Activated CD4-positive, alpha-beta T cell treated with anti-CD3 and anti-CD28 coated beads, Interleukin-2, amount 10 ng/mL, durations not matched to agents 24 days and 14 days (primary cell): ENCODE measurements at regions not wholly inside any gene's neighbourhood (a gene's known extent, or its start where the extent isn't known, plus 50 kb on each side); places are given as distances from the start of the nearest gene placed in this dataset.

Experiments
- DNase-seq: peaks from one replicate; pipeline ENCODE4 v3.0.0; 2022
- H3K27ac Mint-ChIP-seq: one replicate; pipeline ENCODE4 v1.8.0; 2022; ENCODE audit warnings: mild to moderate bottlenecking, mixed read lengths
- H3K27me3 Mint-ChIP-seq: one replicate; pipeline ENCODE4 v1.8.0; 2022; ENCODE audit warnings: mixed read lengths
- H3K36me3 Mint-ChIP-seq: one replicate; pipeline ENCODE4 v1.8.0; 2022; ENCODE audit warnings: low read depth, mild to moderate bottlenecking, mixed read lengths
- H3K4me1 Mint-ChIP-seq: one replicate; pipeline ENCODE4 v1.8.0; 2021; ENCODE audit warnings: mixed read lengths
- H3K4me3 Mint-ChIP-seq: one replicate; pipeline ENCODE4 v1.8.0; 2022; ENCODE audit warnings: mild to moderate bottlenecking, moderate library complexity, mixed read lengths
- H3K9me3 Mint-ChIP-seq: one replicate; pipeline ENCODE4 v1.8.0; 2021; ENCODE audit warnings: mixed read lengths
- intact Hi-C: fragments of 100-400 bp; cut with micrococcal nuclease; formaldehyde crosslinking; loops from one replicate; pipeline ENCODE4 v1.15.1; 2023

DNA sequence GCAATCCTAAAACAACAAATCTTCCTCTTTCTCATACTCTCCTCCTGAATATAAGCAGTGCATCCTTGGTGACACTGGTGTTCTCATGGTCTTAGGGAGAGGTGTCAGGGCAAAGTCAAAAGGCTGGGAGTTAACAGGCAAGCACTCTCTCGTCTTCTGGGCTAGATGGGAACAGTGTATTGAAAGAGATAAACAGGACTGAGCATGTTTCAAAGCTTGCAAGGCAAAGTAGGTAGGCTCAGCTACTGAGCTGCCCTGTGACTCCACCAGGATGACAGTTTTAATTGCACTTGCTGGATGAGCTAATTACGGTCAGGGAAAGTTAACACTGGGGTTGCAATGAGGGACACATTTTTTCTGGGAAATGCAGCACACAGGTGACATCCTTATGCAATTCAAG is 554.9 kb upstream of the NRP1 start:
- no peak overlapping the region for H3K4me3 Mint-ChIP-seq
- no peaks in the 10 kb centered on the region for H3K4me1 Mint-ChIP-seq
- intact Hi-C loops: no loop called here
- no peak overlapping the region for H3K27ac Mint-ChIP-seq
- no peaks in the 10 kb centered on the region for H3K27me3 Mint-ChIP-seq
- no peaks in the 10 kb centered on the region for H3K9me3 Mint-ChIP-seq
- DNase-seq: no peak
- H3K36me3 Mint-ChIP-seq: no peaks in the 10 kb centered on the region

DNA sequence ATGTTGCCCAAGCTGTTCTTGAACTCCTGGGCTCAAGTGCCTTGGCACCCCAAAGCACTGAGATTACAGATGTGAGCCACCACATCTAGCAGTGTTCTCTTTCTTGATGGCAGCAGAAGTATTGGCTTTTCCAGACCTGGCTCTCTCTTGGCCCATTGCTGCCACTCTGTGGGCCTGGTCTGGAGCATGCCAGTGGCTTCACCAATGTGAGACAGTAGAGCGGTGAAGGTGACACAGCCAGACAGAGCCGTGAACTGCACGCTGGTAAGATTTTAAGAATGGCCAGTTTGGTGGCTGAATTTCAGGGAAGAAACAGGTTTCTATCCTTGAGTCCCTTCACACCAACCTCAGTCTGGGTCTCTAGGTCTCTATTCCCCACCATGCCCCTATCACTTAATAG is 552.7 kb upstream of the NRP1 start:
- intact Hi-C loops: no loop called here
- no peaks in the 10 kb centered on the region for H3K9me3 Mint-ChIP-seq

DNA sequence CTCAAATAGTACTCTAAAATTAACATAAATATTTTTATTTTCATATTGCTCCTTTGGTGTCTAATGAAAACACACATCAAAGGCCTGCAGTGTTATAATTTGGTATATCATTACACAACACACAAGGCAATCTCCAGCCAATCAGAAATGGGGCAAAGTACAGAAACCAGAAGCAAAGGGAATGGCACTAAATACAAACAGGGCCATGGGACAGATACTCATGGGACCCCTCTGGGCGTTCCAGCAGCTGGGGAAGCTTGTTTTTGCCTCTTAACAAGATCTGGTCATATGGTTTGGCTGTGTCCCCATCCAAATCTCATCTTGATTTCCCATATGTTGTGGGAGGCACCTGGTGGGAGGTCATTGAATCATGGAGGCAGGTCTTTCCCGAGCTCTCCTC is 551.8 kb upstream of the NRP1 start:
- intact Hi-C loops: no loop called here
- no peak overlapping the region for H3K4me3 Mint-ChIP-seq
- no peaks in the 10 kb centered on the region for H3K36me3 Mint-ChIP-seq
- H3K4me1 Mint-ChIP-seq: no peaks in the 10 kb centered on the region
- no peaks in the 10 kb centered on the region for H3K9me3 Mint-ChIP-seq
- H3K27me3 Mint-ChIP-seq: no peaks in the 10 kb centered on the region
- no peak overlapping the region for H3K27ac Mint-ChIP-seq
- no peak for DNase-seq

More for the DNA sequence above, 552.7 kb upstream of the NRP1 start:
- Mint-ChIP-seq H3K27me3 (no peaks in the 10 kb centered on the region), H3K4me1 (no peaks in the 10 kb centered on the region), H3K27ac (no peak overlapping the region), H3K36me3 (no peaks in the 10 kb centered on the region), H3K4me3 (no peak overlapping the region)
- no peak for DNase-seq

DNA sequence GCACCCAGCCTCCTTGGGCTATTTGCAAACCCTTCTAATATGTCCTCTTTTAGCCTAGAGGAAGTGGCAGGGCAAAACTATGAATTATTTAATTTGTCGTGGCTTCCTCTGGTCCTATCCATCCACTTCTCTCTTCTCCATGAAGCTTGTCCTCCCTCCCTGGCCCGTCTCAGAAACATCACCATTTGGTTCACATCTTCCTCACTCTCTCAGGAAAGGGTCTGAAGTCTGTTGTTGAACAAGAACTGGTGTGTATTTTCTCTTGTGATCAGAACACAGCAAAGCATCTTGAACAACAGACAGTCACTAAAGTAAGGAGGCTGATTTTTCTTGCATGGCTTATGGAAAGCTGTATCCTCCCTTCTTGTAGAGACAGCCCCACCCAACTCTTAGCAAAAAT is 550.1 kb upstream of the NRP1 start:
- no peaks in the 10 kb centered on the region for H3K4me1 Mint-ChIP-seq
- no peaks in the 10 kb centered on the region for H3K27me3 Mint-ChIP-seq
- H3K9me3 Mint-ChIP-seq: no peaks in the 10 kb centered on the region
- DNase-seq: no peak
- H3K36me3 Mint-ChIP-seq: no peaks in the 10 kb centered on the region
- intact Hi-C loops: no loop called here
- H3K4me3 Mint-ChIP-seq: no peak overlapping the region
- H3K27ac Mint-ChIP-seq: no peak overlapping the region

DNA sequence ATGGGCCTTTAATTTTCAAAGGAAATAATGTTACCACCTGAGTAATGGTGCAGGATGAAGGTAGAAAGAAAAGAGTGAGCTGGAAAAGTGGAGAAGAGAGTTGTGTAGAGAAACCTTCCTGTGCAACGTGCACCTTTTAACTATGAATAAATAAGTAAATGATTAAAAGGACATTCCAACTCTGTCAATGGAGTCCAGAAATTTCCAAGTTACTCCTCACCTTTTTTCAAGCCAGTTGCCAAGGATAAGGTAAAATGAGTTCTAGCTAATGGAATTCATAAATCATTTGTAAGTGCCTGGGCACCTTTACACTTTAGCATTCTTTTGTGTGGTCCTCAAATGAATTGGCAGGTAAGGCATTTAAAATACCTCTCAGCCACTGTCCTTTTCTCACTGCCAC is 549.4 kb upstream of the NRP1 start:
- no peak for DNase-seq
- no peaks in the 10 kb centered on the region for H3K9me3 Mint-ChIP-seq
- intact Hi-C loops: no loop called here
- no peaks in the 10 kb centered on the region for H3K27me3 Mint-ChIP-seq
- H3K27ac Mint-ChIP-seq: no peak overlapping the region
- no peak overlapping the region for H3K4me3 Mint-ChIP-seq
- no peaks in the 10 kb centered on the region for H3K4me1 Mint-ChIP-seq
- no peaks in the 10 kb centered on the region for H3K36me3 Mint-ChIP-seq

GRCh38 chr10:33882996-33883395 is 548.5 kb upstream of the NRP1 start:
- Mint-ChIP-seq H3K9me3 (no peaks in the 10 kb centered on the region), H3K4me1 (no peaks in the 10 kb centered on the region), H3K4me3 (no peak overlapping the region), H3K27ac (no peak overlapping the region), H3K27me3 (no peaks in the 10 kb centered on the region), H3K36me3 (no peaks in the 10 kb centered on the region)
- no peak for DNase-seq
- intact Hi-C loops: no loop called here

GRCh38 chr10:33880291-33880690 is 545.8 kb upstream of the NRP1 start:
- Mint-ChIP-seq H3K4me1 (no peaks in the 10 kb centered on the region), H3K27me3 (no peaks in the 10 kb centered on the region), H3K36me3 (no peaks in the 10 kb centered on the region), H3K27ac (no peak overlapping the region), H3K4me3 (no peak overlapping the region), H3K9me3 (no peaks in the 10 kb centered on the region)
- intact Hi-C loops: no loop called here
- DNase-seq: no peak

GRCh38 chr10:33878238-33878786 is 543.8 kb upstream of the NRP1 start:
- intact Hi-C loops: no loop called here
- Mint-ChIP-seq H3K36me3 (no peaks in the 10 kb centered on the region), H3K27me3 (no peaks in the 10 kb centered on the region), H3K4me1 (no peaks in the 10 kb centered on the region), H3K27ac (no peak overlapping the region), H3K4me3 (no peak overlapping the region), H3K9me3 (no peaks in the 10 kb centered on the region)
- no peak for DNase-seq

GRCh38 chr10:33876584-33877400 is 542.3 kb upstream of the NRP1 start:
- H3K27me3 Mint-ChIP-seq: no peaks in the 10 kb centered on the region
- H3K4me3 Mint-ChIP-seq: no peak overlapping the region
- H3K4me1 Mint-ChIP-seq: no peaks in the 10 kb centered on the region
- intact Hi-C loops: no loop called here
- no peak for DNase-seq
- no peak overlapping the region for H3K27ac Mint-ChIP-seq
- H3K9me3 Mint-ChIP-seq: no peaks in the 10 kb centered on the region
- no peaks in the 10 kb centered on the region for H3K36me3 Mint-ChIP-seq

DNA sequence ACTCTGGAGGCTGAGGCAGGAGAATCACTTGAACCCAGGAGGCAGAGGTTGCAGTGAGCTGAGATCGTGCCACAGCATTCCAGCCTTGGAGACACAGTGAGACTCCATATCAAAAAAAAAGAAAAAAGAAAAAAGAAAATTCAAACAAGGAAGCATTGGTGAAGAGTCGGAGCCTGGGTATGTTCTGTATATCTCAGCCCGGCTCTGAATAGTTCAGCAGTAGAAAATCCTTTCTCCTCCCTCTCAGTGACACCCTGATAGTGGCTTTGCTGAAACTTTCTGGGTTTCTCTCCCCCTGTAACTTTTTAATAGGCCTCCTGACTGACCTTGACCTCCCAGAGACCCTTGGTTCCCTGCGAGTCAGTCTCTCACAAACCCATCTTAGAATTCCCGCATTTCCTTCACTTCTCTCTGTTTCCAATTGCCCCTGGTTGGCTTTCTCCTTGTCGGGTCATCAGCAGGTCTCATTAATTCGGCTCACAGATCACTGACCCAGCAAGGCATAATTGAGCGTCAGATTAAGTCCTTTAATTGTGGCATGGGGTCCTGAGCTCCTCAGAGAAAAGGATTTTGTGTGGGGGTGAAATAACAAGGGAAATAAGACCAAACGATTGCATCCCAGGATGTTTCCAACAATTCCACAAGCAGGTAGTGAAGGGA is 541.6 kb upstream of the NRP1 start:
- H3K9me3 Mint-ChIP-seq: no peaks in the 10 kb centered on the region
- intact Hi-C loops: no loop called here
- no peaks in the 10 kb centered on the region for H3K36me3 Mint-ChIP-seq
- DNase-seq: no peak
- H3K27ac Mint-ChIP-seq: no peak overlapping the region
- no peaks in the 10 kb centered on the region for H3K27me3 Mint-ChIP-seq
- no peaks in the 10 kb centered on the region for H3K4me1 Mint-ChIP-seq
- H3K4me3 Mint-ChIP-seq: no peak overlapping the region

- Mint-ChIP-seq H3K9me3 (no peaks in the 10 kb centered on the region), H3K27ac (no peak overlapping the region), H3K36me3 (no peaks in the 10 kb centered on the region), H3K4me3 (no peak overlapping the region), H3K27me3 (no peaks in the 10 kb centered on the region), H3K4me1 (no peaks in the 10 kb centered on the region)
- intact Hi-C loops: no loop called here
- no peak for DNase-seq
Measured at GRCh38 chr10:33871061-33871956, 536.8 kb upstream of the NRP1 start.

- Mint-ChIP-seq H3K4me1 (no peaks in the 10 kb centered on the region), H3K27ac (no peak overlapping the region), H3K4me3 (no peak overlapping the region), H3K27me3 (no peaks in the 10 kb centered on the region), H3K9me3 (no peaks in the 10 kb centered on the region), H3K36me3 (no peaks in the 10 kb centered on the region)
- intact Hi-C loops: no loop called here
- DNase-seq: no peak
Measured at GRCh38 chr10:33869481-33869880, 535.0 kb upstream of the NRP1 start.

DNA sequence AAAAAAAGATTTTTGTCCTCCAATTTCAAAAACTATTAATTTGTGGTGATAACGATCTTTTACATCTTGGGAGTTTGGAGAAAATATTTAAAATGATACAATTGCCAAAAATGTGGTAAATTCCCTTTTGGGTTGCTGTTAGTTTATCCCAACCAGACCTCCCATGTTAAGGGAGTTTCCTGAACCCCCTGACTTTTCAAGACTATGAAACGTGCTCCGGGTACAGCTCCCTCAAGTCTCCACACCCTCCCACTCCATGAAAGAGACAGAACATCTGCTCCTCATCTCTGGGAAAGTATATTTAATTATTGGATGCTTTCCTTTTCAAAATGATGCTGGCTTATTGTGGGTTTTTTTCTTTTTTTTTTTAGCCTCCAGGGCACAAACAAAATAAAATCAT is 534.6 kb upstream of the NRP1 start:
- H3K4me1 Mint-ChIP-seq: no peaks in the 10 kb centered on the region
- no peaks in the 10 kb centered on the region for H3K27me3 Mint-ChIP-seq

More for the DNA sequence above, 534.6 kb upstream of the NRP1 start:
- H3K27ac Mint-ChIP-seq: no peak overlapping the region
- no peak for DNase-seq
- H3K9me3 Mint-ChIP-seq: no peaks in the 10 kb centered on the region
- no peaks in the 10 kb centered on the region for H3K36me3 Mint-ChIP-seq
- H3K4me3 Mint-ChIP-seq: no peak overlapping the region
- intact Hi-C loops: no loop called here
